ENCODE measurements at regions not wholly inside any gene's neighbourhood (a gene's known extent, or its start where the extent isn't known, plus 50 kb on each side); places are given as distances from the start of the nearest gene placed in this dataset.
"Not testable (repeated sequence)": the region's sequence is repeated elsewhere in the genome, so short reads cannot be mapped to it uniquely, and the experiment has no call there.

DNA sequence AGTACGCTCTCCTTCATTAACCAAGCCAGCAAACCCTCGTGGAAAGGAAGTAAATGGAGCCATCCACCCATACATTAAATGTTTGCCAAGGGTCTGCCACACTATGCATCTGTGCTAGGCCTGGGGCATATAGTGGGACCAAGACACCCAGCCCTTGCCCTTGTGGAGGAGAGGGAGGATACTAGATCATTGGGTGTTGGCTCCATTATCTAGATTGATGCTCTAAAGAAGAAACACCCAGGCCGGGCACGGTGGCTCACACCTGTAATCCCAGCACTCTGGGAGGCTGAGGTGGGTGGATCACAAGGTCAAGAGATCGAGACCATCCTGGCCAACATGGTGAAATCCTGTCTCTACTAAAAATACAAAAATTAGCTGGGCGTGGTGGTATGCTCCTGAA lies 193.3 kb upstream of the CDH5 start:
- TF ChIP-seq, protein P1, sequence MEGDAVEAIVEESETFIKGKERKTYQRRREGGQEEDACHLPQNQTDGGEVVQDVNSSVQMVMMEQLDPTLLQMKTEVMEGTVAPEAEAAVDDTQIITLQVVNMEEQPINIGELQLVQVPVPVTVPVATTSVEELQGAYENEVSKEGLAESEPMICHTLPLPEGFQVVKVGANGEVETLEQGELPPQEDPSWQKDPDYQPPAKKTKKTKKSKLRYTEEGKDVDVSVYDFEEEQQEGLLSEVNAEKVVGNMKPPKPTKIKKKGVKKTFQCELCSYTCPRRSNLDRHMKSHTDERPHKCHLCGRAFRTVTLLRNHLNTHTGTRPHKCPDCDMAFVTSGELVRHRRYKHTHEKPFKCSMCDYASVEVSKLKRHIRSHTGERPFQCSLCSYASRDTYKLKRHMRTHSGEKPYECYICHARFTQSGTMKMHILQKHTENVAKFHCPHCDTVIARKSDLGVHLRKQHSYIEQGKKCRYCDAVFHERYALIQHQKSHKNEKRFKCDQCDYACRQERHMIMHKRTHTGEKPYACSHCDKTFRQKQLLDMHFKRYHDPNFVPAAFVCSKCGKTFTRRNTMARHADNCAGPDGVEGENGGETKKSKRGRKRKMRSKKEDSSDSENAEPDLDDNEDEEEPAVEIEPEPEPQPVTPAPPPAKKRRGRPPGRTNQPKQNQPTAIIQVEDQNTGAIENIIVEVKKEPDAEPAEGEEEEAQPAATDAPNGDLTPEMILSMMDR (conservative IDR thresholded peaks at IDR 0.05; ENCODE audit: low read depth, low read length) = not testable (repeated sequence)
- TF ChIP-seq EZH2 (IDR thresholded peaks at IDR 0.05; ENCODE audit: low read length, unreplicated experiment); EZH2phosphoT487 (IDR thresholded peaks at IDR 0.05; ENCODE audit: borderline replicate concordance, low read length): not testable (repeated sequence)
